Stomach smooth muscle (tissue), 2 donors: ENCODE measurements at regions not wholly inside any gene's neighbourhood (a gene's known extent, or its start where the extent isn't known, plus 50 kb on each side); places are given as distances from the start of the nearest gene placed in this dataset.
"Not testable (repeated sequence)": the region's sequence is repeated elsewhere in the genome, so short reads cannot be mapped to it uniquely, and the experiment has no call there.

Experiments used
- H3K27ac ChIP-seq: one replicate; pipeline ENCODE4 v1.7.0; 2013; ENCODE audit warnings: mild to moderate bottlenecking, low read length, inconsistent platforms
- H3K27me3 ChIP-seq, 2 donors: one replicate each; pipeline ENCODE4 v1.7.0; 2013; ENCODE audit warnings: low read length in 2 of 2; ENCODE audit not compliant: insufficient read depth in 2 of 2, control insufficient read depth in 1 of 2
- H3K36me3 ChIP-seq, 2 donors: one replicate each; pipeline ENCODE4 v1.7.0; 2013; ENCODE audit warnings: low read length in 2 of 2; ENCODE audit not compliant: control insufficient read depth in 2 of 2, insufficient read depth in 2 of 2
- H3K4me1 ChIP-seq: one replicate; pipeline ENCODE4 v1.7.0; 2013; ENCODE audit warnings: low read length; ENCODE audit not compliant: control insufficient read depth, insufficient read depth
- H3K4me3 ChIP-seq, 2 donors: one replicate each; pipeline ENCODE4 v1.7.0; 2013; ENCODE audit warnings: low read length in 2 of 2
- H3K9ac ChIP-seq, 2 donors: one replicate each; pipeline ENCODE4 v1.7.0; 2013; ENCODE audit warnings: low read length in 2 of 2, mild to moderate bottlenecking in 1 of 2
- H3K9me3 ChIP-seq, 2 donors: one replicate each; pipeline ENCODE4 v1.7.0; 2013; ENCODE audit warnings: low read length in 2 of 2; ENCODE audit not compliant: control insufficient read depth in 2 of 2
- donor health status: healthy.
- donor health status: Pancreatic carcinoma.

DNA sequence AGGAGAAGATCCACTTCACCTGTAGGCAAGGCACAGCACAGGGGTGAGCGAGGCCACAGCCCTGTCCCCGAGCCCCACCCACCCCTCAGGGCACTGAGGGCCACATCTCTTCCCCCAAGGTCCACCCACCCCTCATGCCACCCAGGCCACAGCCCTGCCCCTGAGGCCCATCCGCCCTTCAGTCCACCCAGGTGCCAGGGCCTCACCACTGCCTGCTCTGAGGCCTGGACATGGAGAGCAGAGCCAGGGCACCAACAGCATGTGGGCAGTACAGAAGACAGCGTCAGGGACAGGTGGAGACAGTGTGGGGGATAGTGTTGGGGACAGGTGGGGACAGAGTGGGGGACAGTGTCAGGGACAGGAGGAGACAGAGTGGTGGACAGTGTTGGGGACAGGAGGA, 138.3 kb downstream of the TMEM121 start:
- peaks cover 0 to 4% of the 10 kb centered on the region in 2 donors for H3K9me3 ChIP-seq
- peaks cover 4% of the 10 kb centered on the region for H3K4me1 ChIP-seq
- no peak overlapping the region for H3K9ac ChIP-seq
- H3K27ac ChIP-seq, result no peak overlapping the region
- H3K27me3 ChIP-seq, result peaks cover 0 to 3% of the 10 kb centered on the region in 2 donors
- H3K36me3 ChIP-seq, result no peaks in the 10 kb centered on the region
- no peak overlapping the region for H3K4me3 ChIP-seq

DNA sequence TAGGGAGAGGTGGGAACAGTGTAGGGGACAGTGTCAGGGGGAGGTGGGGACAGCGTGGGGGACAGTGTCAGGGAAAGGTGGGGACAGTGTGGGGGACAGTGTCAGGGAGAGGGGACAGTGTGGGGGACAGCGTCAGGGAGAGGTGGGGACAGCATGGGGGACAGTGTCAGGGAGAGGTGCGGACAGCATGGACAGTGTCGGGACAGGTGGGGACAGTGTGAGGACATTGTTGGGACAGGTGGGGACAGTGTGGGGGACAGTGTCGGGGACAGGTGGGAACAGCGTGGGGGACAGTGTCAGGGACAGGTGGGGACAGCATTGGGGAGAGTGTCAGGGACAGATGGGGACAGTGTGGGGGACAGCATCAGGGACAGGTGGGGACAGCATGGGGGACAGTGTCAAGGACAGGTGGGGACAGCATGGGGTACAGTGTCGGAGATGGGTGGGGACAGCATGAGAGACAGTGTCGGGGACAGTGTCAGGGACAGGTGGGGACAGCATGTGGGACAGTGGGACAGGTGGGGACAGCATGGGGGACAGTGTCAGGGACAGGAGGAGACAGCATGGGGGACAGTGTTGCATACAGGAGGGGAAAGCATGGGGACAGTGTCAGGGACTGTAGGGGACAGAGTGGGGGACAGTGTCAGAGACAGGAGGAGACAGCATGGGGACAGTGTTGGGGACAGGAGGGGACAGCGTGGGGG, 139.0 kb downstream of the TMEM121 start:
- Histone ChIP-seq H3K4me3 (no peak overlapping the region), H3K9ac (no peak overlapping the region), H3K36me3 (no peaks in the 10 kb centered on the region), H3K27me3 (peaks cover 0 to 2% of the 10 kb centered on the region in 2 donors), H3K27ac (no peak overlapping the region), H3K9me3 (no peaks in the 10 kb centered on the region), H3K4me1 (peaks cover 4% of the 10 kb centered on the region)

DNA sequence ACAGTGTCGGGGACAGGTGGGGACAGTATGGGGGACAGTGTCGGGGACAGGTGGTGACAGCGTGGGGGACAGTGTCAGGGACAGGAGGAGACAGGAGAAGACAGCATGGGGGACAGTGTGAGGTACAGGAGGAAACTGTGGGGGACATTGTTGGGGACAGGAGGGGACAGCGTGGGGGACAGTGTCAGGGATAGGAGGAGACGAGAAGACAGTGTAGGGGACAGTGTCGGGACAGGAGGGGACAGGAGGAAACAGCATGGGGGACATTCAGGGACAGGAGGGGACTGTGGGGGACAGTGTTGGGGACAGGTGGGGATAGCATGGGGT, 139.5 kb downstream of the TMEM121 start:
- Histone ChIP-seq H3K36me3 (no peaks in the 10 kb centered on the region), H3K4me3 (no peak overlapping the region), H3K9ac (no peak overlapping the region), H3K27ac (no peak overlapping the region), H3K9me3 (no peaks in the 10 kb centered on the region), H3K27me3 (no peaks in the 10 kb centered on the region), H3K4me1 (peaks cover 4% of the 10 kb centered on the region)

DNA sequence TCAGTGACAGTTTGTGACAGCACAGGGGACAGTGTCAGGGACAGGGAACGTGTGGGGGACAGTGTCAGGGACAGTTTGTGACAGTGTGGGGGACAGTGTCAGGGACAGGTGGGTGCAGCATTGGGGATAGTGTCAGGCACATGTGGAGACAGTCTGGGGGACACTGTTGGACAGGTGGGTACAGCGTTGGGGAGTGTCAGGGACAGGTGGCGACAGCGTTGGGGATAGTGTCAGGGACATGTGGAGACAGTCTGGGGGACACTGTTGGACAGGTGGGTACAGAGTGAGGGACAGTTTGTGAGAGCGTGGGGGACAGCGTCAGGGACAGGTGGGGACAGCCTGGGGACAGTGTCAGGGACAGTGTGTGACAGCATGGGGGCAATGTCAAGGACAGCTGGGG, 140.0 kb downstream of the TMEM121 start:
- Histone ChIP-seq H3K9ac (no peak overlapping the region), H3K27me3 (no peaks in the 10 kb centered on the region), H3K4me1 (peaks cover 4% of the 10 kb centered on the region), H3K4me3 (no peak overlapping the region), H3K9me3 (no peaks in the 10 kb centered on the region), H3K36me3 (no peaks in the 10 kb centered on the region), H3K27ac (no peak overlapping the region)

DNA sequence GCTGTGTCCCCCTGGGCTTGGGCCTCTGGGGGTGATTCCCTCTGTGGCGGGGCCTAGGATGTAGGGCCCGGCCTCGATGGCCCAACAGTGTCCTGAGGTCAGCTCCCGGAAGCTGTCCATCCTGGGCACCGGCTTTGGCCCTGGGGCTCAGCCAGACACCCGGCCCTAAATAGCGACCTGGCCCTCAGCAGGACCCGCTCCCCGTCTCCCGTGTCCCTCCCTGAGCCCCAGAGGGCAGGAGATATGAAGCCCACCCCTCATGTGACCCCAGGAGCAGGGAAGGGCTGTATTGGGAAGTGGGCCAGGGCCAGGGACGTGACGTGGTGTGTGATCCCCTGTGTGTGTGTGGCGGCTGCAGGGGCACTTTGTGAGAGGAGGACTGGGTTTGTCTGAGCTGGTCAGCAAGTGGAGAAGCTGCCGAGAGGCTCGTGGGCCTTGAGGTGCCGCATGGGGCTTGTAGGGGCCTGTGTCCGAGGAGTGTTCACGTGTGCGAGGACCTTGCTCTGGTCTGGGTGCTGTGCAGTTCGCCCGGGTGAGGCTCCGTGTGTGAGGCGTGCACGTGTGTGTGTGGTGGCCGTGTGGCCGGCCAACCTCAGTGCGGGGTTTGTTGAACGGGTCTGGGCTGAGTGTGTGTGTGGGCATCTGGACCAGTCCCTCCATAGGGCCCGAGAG, 140.7 kb downstream of the TMEM121 start:
- not testable (repeated sequence) for H3K9ac ChIP-seq, H3K4me1 ChIP-seq, H3K4me3 ChIP-seq, H3K36me3 ChIP-seq, H3K9me3 ChIP-seq, H3K27me3 ChIP-seq, H3K27ac ChIP-seq

DNA sequence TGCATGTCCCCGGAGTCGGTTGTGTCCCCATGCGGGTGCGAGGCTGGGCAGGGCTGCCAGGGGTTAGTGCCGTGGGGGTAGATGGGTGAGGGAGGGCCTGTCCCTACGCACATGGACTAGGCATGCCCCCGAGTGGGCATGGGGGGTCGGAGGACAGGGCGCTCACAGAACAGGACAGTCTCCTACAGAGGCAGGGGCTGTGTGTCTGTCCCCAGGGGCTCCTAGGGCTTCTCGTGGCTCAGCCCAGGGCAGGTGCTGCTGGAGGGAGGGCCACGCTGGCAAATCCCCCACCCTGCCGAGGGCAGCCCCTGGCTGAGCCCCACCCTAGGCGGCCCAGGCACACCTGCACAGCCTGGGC, 141.3 kb downstream of the TMEM121 start:
- H3K4me3 ChIP-seq, H3K27ac ChIP-seq, H3K9me3 ChIP-seq, H3K4me1 ChIP-seq, H3K36me3 ChIP-seq, H3K27me3 ChIP-seq, H3K9ac ChIP-seq: not testable (repeated sequence)

DNA sequence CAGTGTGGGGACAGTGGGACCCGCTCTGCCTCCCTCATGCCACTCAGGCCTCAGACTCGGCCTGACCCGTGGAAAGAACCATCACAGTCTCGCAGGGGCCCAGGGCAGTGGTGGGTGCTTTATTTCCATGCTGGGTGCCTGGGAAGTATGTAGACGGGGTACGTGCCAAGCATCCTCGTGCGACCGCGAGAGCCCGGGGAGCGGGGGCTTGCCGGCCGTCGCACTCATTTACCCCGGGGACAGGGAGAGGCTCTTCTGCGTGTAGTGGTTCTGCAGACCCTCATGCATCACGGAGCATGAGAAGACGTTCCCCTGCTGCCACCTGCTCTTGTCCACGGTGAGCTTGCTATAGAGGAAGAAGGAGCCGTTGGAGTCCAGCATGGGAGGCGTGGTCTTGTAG, 141.6 kb downstream of the TMEM121 start:
- H3K27me3 ChIP-seq, H3K36me3 ChIP-seq, H3K27ac ChIP-seq, H3K9ac ChIP-seq, H3K4me3 ChIP-seq, H3K9me3 ChIP-seq, H3K4me1 ChIP-seq: not testable (repeated sequence)

DNA sequence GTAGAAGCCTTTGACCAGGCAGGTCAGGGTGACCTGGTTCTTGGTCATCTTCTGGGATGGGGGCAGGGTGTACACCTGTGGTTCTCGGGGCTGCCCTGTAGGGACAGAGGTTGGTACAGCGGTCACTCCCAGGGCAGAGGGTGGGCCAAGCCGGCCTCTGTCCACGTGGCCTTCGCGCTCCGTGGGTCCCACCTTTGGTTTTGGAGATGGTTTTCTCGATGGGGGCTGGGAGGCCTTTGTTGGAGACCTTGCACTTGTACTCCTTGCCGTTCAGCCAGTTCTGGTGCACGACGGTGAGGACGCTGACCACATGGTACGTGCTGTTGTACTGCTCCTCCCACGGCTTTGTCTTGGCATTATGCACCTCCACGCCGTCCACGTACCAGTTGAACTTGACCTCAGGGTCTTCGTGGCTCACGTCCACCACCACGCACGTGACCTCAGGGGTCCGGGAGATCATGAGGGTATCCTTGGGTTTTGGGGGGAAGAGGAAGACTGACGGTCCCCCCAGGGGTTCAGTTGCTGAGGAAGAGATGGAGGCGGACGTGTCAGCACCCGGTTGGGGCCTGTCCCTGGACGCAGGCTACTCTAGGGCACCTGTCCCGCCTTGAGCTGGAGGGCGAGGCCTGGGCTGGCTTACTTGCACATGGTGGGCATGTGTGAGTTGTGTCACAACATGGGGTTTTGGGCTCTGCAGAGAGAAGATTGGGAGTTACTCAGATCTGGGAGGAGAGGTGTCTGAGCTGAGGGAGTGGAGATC, 142.3 kb downstream of the TMEM121 start:
- H3K27ac ChIP-seq, H3K9ac ChIP-seq, H3K4me1 ChIP-seq, H3K9me3 ChIP-seq, H3K4me3 ChIP-seq, H3K27me3 ChIP-seq, H3K36me3 ChIP-seq: not testable (repeated sequence)

DNA sequence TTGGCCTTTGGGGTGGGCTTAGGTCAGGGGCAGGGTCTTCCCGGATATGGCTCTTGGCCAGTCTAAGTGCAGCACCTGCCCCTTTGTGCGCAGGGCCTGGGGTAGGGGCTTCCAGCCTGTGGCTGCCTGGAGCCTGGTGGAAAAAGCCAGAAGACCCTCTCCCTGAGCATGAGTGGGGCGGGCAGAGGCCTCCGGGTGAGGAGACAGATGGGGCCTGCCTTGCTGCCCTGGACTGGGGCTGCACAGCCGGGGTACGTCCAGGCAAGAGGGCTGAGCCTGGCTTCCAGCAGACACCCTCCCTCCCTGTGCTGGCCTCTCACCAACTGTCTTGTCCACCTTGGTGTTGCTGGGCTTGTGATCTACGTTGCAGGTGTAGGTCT, 142.8 kb downstream of the TMEM121 start:
- H3K9ac ChIP-seq, H3K36me3 ChIP-seq, H3K27ac ChIP-seq, H3K9me3 ChIP-seq, H3K4me3 ChIP-seq, H3K27me3 ChIP-seq, H3K4me1 ChIP-seq: not testable (repeated sequence)

DNA sequence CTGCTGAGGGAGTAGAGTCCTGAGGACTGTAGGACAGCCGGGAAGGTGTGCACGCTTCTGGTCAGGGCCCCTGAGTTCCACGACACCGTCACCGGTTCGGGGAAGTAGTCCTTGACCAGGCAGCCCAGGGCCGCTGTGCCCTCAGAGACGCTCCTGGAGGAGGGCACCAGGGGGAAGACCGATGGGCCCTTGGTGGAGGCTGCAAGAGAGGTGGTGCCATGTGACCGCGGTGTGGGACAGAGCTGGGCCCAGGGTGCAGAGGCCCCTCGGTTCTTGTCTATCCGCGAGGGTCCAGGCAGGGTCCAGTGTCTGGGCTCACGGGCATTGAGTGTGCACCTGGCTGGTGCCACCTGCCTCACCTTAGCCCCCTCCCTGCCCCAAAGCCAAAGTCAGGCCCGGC, 143.3 kb downstream of the TMEM121 start:
- not testable (repeated sequence) for H3K4me1 ChIP-seq, H3K27ac ChIP-seq, H3K9me3 ChIP-seq, H3K9ac ChIP-seq, H3K36me3 ChIP-seq, H3K4me3 ChIP-seq, H3K27me3 ChIP-seq
